ENCODE measurements at regions not wholly inside any gene's neighbourhood (a gene's known extent, or its start where the extent isn't known, plus 50 kb on each side); places are given as distances from the start of the nearest gene placed in this dataset.

DNA sequence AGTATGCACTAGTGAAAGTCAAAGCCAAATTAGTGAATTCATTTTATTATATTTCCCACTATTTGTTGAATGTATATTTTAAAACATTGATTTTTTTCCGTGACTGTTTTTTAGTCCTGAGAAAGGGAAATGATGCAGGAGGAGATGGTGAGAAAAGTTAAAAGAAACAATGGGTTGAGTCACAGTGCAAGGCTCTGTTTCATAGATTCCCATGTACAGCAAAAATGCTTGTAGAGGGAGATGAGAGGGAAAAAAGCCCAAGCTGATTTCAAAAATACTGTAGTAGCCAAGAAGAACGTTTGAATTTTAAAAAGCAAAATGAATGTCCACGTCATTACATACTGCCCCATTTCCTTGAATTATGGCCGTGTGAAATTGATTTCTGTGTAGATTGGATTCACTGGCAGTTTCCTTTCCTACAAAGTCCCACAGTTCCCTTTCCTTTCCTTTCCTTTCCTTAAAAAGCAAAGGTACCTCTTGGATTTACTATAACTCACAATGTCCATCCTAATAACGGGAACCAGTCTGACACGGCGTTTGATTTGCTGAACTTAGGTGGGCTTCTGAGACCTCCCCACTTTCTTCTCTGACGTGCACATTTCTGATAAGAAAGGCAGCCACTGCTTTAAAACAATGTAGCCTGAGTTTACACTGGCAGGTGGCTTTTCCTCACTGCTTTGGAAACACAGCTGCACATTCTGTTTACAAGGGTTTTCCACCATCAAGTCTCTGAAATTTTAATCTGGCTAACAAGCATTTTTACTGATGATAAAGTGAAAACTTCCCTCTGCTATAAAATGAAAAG, 63.7 kb downstream of the SPCS3 start:
- DNase-seq: no peak

DNA sequence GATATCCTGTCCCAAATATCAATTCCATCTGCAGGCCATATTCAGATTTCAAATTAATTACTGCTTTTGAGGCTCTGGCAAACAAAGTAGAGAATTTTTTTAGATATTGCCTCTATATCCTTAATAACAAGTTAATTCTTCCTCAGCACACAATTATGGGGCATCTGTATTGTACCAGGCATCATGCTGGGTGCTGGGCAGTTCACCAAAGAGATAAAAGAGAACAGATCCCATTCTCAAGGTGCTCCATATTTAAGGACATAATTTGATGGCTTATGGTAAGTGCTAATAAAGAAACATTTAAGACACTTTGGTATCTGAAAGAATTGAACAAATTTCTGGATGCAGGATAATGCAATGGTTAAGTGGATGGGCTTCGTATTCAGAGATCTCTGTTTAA, 65.8 kb downstream of the SPCS3 start:
- no peak for DNase-seq

DNA sequence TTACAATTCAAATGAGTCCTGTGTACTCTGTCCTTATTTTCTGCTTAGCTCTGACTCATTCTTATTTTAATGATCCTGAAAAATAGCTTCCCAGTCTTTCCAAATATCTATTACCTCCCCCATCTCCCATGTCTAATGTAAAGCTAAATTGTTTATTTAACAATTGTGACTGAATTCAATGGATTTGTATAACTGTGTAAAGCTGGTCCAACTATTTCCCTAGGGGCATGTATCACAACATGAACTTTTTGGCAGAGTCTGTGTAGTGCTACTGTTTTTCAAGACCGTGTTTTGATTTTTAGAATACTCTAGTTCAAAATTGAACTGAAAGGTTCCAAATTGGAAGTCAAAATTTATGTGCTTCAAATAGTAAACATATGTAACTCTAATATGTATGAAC, 67.8 kb downstream of the SPCS3 start:
- no peak for DNase-seq

DNA sequence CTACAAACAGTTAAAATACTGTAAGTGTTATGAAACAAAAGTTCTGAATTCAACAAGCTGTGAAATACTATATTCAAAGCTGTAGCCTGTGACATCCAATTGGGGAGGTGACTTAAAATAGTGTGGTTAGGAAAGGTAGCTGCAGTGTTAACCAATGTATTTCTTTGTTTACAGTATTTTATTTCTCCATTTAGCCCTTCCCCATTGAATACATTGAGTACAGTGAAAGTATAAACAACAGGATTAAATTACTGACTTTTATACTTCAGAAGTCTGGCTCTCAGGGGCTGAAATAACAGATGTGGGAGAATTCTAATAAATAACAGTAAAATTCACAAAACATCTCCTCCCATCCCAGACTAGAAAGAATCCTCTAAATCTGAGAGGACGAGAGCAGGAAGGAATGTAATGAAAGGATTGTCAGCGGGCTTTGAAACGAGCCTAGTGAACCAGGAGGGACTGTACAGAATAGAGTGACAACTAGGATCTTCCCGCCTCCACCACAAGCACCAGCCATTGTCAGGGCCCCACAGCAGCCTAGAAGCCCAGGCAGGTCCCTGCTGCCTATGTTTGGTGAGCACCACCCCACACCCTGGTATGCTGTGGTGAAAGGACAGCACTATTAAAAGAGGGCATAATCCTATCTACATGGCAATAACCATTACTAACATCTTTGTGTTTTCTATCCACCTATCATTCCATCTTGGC, 73.7 kb downstream of the SPCS3 start:
- DNase-seq: no peak

DNA sequence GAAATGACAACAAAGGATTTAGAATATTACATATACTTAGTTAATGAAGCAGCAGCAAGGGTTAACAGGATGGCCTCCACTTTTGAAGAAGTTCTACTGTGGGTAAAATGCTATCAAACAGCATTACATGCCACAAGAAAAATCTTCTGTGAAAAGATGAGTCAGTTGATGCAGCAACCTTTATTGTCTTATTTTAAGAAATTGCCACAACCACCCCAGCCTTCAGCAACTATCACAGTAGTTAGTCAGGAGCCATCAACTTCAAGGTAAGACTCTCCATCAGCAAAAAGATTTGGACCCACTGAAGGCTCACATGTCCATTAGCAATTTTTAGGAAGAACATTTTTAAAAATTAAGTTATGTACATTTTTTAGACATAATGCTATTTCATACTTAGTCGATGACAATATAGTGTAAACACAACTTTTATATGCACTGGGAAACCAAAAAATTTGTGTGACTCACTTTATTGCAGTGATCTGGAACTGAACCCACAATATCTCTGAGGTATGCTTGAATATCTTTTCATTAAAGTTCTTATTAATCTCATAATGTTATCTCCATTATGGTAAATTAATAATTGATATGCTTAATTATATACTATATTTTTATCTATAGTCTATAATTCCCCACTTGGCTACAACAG, 81.2 kb downstream of the SPCS3 start:
- DNase-seq: no peak

DNA sequence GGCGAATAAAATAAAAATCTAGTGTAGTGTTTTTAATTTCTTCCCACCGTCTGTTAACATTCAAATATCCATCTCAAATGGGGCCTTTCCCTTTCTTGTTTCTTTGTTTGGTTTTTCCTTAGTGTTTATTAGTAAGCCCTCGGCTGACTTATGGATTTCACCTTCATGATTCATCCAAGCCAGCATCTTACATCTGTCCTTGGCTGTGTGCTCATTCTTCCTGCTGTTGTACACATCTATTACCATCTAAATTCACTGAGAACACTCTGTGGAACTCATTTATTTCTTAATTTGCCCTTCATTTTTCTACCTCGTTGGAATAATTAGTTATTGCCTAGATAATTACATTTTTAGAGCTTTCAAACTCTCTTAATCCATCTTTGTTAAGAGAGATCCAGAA, 84.9 kb downstream of the SPCS3 start:
- DNase-seq: no peak

DNA sequence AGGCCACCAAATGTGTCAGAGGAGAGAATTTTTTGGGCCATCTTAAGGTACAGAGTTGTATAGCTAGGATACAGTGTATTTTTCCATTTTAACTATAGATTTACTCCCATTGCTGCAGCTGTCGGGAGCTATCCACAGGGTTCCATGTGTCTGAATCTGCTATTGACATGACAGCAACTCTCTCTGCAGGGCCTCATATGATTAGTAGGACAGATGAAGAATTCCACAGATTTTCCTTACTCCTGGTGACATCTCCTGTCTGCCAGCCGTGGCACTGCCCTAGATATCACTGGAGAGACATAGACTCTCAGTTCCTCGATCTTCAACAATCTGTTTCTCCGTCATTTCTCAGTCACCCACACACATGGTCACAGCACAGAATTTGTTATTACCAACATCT, 86.5 kb downstream of the SPCS3 start:
- no peak for DNase-seq

DNA sequence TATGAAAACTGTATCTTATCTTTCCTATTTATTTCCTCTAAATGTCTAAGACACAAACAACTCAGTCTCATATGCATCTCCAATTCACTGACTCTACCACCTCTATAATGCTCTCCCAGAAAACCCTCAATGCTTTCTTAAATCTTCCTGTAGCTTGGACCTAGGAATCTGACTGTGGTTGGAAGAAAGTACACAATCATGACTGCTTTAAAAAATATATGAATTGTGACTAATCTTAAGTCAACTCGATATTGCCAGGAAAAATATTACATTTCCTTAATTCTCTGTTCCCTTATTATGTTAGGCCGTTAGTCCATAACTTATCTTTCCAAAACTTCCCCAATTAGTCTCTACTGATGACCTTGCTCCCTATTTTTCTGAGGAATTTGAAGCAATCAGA, 87.0 kb downstream of the SPCS3 start:
- no peak for DNase-seq

DNA sequence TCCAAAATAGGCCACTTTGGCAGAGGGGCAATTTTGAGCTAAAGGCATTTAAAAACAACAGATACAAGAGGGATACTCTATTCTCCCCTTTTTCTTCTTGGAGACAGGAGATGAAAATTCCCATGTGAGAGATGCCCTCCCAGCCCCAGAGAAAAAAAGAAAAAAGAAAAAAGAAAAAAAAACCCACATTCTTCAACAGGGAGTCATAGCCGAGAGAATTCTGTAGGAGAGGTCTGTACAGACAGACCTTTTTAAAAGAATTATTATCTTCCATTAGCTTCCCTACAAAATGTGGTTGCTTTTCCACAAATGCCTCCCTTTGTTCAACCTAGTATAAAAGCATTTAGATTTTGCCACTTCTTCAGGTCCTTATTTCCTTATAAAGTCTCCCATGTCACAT, 89.9 kb downstream of the SPCS3 start:
- DNase-seq: no peak

DNA sequence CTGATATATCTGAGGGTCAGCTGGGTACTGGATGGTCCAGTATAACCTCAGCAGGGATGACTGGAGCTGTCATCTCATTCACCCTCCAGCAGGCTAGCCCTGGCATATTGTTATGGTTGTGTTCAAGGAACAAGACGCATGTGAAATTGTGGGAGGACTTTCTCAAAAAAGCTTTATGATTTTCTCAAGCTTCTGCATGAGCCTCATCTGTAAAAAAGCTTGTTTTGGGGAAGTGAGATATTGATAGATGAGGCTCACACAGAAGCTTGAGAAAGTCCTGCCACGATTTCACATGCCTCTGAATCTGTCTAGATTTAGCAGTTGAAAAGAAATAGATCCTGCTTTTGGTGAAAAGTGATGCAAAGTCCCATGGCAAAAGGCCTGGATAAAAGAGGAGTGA, 93.4 kb downstream of the SPCS3 start:
- DNase-seq: no peak

DNA sequence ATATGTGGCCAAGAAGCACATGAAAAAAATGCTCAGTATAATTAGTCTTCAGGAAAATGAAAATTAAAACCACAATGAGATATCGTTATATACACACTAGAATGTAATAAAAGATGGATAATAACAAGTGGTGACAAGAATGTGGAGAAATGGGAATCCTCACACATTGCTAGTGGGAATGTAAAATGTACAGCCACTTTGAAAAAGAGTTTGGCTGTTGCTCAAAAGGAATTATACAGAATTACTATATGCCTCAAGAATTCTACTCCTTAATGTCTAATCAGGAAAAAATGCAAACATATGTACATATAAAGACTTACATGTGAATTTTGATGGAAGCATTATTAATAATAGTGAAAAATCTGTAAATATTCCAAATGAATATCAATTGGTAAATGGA, 102.2 kb downstream of the SPCS3 start:
- DNase-seq: no peak

DNA sequence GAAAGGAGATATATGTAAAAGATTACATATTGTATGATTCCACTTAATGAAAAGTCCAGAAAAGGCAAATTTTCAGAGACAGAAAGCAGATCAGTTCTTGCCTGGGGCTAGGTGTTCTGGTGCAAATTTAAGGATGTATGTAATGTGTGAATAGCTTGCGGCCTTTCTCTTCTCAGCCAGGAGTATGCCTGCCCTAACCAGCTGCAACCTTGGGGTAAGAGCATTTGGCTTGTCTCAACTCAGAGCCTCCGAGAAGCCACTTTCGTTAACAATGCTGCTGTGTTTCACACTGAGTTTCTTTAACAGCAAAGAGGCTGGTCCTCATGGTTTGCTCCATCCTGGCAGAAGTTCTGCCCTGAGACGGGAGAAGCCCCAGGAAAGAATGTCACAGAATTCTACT, 102.7 kb downstream of the SPCS3 start:
- no peak for DNase-seq

DNA sequence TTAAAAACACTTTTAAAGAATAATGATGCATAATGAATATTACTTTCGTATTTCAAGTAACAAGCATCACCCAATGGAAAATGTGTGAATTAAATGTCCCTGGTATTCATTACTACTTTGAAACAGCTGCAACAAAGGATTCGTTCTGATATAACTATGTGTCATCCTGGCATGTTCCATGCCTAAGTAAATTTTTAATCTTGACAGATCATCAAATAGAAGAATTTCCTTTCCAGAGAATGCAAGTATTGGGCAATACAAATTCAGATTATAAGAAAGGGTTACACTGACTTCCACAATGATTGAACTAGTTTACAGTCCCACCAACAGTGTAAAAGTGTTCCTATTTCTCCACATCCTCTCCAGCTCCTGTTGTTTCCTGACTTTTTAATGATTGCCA, 105.3 kb downstream of the SPCS3 start:
- no peak for DNase-seq

DNA sequence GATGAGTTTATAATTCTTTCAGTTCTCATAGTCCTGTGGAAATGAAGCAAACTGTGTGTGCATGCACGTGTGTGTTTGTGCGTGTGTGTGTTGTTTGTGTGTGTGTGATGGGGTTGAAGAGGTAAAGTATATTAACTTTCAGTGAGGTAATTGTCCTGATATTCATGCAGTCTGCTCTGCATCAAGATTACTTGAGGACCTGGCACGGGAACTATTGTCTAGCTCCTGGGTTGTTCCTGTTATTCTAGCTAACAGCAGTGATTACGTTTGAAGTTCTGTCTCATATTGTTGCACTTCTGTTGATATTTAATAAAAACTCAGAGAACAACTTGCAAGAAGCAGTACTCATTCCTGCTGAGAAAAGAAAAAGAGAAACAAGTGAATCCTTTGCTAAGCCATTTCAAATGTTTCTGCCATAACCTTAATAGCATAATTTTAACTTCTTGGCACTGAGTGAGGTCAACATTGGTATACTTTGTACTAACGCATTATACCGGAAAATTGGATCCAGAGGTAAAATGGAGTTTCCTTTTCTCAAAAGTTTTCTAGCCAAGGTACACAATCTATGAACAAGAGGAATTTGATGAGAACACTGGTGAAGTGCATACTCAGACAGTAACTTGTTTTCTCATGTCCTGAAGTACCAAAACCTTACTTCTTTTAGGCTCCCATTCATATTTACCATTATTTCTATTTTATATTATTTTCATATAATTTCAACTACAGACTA, 113.2 kb downstream of the SPCS3 start:
- no peak for DNase-seq

DNA sequence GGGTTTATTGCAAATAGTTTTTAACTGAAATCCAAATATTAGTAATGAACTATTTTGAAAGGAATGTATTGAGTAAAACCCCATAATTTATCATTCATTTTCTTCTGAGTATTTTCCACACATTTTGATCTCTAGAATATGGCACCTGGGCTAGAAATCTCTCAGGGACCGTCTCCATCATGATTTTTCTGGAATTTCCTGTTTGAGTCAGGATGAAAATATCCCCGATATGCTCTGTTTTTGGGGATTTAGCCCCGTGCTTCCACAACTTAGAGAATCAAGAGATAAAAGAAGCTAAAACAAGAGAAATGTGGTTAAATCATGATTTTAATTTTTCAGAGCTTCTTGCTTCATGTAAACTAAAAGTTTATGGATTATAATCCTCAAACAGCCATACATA, 114.2 kb downstream of the SPCS3 start:
- no peak for DNase-seq

DNA sequence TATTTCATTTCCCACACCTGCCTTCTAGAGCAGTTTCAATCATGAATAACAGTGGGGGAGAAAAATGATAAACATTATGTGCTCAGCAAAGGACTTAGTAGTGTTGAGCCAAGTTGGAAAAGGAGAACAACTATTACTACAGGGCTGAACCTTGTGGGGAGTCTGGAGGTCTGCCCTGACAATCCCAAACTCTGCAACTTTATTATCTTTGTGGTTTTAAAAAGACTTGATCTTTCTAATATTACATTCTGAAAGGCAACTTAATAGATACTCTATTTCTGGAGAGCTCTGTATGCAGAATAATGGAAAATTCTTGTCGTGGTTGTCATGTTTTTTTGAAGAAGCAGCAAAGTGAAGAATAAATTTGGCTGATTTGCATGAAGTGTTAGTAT, 116.1 kb downstream of the SPCS3 start:
- no peak for DNase-seq

DNA sequence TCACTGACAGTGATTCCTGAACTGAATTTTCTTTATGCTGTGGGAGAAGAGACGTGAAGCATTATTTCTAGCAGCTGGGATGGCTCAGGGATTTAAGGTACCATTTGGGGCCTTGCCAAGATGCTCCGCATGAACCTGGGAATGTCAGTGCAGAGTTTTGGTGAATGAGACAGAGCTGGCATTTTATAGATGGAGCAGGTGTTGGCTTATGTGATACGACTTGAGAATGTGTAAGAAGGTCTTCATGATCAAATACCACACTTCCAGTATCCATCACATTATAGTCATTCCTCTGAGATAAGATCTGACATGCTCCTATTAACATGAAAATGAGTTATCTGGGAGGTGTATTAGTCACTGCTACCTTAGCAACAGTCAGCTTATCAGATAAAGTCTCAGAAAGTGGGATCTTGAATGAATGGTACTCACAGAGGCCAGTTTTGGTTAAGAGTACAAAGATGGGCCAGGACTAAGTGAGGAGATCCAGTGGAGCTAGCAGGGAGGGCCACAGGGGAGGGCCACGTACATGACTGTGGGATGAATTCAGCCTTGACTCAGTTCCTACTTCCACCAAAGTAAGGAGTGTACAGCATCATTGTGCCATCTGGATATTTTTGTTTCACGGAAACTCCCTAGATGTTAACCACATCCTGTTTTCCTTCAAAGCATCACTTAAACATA, 116.7 kb downstream of the SPCS3 start:
- DNase-seq: no peak

DNA sequence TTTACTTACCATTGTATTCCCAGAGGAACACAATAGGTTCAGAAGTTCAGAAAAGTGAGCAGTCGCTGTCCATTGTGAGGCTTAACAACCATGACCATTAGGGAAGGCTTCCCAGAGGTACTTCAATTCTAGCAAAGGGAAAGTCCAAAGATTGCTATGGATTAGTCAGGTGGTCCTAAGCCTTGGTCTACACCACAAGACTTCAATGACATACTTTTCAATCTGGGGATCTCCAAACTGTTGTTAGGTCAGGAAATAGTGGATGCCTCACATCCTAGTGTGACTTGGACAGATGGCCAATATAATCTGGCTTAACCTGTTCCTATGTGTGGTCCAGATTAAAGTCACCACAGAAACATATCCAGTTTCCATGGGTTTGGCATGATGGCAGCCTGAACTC, 118.0 kb downstream of the SPCS3 start:
- DNase-seq: no peak

DNA sequence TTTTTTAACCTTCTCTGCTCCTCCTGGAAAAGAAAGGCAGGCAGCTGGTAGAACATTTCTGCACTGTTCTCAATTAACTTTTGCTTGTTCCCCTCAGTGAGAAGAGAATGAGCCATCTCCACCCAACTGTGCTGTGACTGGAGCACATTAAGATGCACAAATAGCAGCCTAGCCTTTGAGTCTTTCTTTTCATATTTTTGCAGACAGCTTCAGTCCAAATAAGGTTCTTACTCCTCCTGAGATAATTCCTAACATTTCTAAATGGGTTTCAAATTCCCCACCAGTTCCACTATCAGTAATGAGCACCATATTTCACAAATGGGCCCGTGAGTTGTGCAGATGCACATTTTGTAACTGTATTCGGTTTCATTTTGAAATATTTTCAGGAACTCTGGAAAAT, 118.6 kb downstream of the SPCS3 start:
- DNase-seq: no peak

DNA sequence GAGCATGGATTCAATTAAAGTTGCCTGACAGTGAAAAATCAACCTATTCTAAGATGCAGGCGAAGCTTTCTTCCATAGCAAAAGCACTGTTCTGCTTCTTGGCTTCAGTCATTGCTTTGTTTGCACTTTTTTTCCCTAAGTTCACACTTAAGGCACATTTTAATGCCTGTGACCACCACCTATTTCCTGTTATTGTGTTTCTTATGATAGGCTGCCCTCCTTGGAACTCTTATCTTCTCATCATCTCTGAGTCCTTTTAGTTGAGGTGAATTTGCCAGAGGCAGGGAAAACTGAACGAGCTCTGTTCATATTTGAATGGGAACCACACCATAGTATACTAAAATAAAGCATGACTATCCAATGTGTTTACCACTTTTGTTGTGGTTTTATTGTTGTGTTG, 119.8 kb downstream of the SPCS3 start:
- no peak for DNase-seq

DNA sequence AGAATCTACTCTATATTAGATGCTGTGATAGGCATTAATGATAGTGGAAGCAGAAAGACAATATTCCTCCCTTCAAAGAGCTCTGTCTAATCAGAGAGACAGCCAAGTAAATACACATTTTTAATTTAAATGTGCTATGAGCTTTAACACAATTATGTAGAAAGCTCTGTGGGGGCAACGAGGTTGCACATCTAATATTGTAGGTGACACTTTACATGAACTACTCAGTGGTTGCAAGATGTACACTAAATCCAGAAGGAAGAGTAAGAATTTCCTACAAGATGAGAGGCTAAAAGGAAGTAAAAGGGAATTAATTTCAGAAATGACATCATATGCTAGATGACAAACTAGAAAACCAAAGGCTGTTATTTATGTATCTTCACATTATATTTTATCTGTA, 120.9 kb downstream of the SPCS3 start:
- DNase-seq: no peak

DNA sequence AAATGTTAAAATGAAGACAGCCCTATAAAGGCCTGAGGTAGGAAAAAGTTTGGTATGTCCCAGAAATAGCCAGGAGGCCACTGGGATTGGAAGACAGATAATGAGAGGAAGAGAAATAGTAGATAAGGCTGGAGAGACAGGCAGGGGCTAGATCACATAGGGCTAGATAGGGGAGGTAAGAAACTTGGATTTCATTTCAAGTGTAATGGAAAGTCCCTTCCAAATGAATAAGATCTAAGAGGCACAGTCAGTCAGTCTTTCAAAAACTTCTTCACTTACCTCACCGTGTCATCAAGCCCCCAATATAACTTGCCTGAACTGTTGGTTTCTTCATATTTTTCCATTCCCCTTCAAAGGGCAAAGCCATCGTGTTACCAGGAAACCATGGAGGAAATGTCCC, 121.8 kb downstream of the SPCS3 start:
- DNase-seq: no peak

DNA sequence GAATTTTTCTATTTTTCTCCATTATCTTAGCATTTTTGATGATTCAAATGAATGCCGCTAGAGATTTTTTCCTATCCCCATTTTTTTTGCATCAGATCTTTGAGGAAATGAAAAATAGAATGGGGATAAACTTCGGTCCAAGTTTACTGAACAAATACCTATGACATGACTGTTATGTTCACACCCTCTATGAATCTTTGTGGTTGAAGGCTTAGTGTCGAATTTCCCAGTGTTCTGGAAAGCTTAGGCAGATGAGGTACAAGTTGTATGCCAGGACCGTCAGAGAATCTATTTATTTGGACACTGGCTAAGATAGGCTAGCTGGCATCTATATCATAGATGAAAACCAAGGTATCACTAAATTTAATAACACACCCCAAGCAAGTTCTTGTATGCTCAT, 123.4 kb downstream of the SPCS3 start:
- no peak for DNase-seq

All from stimulated activated CD4-positive, alpha-beta T cell treated with anti-CD3 and anti-CD28 coated beads, Interleukin-1b, Interleukin-23, amount 100 ng/mL, for 48 hours (primary cell).